GM18499 (cell line): ENCODE measurements at regions not wholly inside any gene's neighbourhood (a gene's known extent, or its start where the extent isn't known, plus 50 kb on each side); places are given as distances from the start of the nearest gene placed in this dataset.
"Not testable (repeated sequence)": the region's sequence is repeated elsewhere in the genome, so short reads cannot be mapped to it uniquely, and the experiment has no call there.

ENCODE experiments used
- ATAC-seq: cut with Tn5 transposase; IDR thresholded peaks from one replicate; pipeline ENCODE4 v1.9.1; 2021; ENCODE audit warnings: moderate number of reproducible peaks; ENCODE audit not compliant: insufficient read depth, unreplicated experiment

DNA sequence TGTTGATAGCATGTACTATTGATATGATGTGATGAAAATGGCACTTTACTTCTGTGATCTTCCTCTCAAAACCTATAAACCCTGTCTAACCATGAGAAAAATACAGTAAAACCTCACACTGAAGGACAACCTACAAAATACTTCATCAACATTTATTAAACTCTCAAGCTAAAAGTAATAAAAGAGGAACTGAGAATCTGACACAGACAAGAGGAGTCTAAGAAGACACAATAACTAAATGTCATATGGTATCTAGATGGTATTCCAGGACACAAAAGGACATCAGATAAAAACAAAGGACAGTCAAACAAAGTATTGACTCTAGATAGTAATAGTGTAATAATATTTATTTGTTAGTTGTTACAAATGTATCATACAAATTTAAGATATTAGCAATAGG lies 655.3 kb downstream of the SH3BGRL start:
- ATAC-seq: no peak

DNA sequence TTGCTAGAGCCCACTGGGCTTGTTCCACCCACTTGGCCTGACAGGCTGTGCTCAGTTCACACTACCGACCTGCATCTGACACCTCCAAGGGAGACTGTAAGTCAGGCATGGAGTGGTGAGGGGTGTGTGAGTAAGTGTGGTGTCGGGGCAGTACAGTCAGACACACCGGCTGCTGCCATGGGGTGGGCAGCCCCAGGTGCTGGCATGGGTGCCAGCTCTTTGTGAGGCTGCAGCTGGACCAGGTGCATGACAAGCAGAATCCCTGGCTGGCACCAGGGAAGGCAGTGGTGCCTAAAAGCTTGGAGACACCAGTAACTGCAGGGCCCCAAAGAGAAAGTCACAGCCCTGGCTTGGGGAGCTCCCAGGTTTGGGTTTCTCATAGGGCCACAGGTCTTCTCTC lies 665.0 kb downstream of the SH3BGRL start:
- ATAC-seq: no peak

DNA sequence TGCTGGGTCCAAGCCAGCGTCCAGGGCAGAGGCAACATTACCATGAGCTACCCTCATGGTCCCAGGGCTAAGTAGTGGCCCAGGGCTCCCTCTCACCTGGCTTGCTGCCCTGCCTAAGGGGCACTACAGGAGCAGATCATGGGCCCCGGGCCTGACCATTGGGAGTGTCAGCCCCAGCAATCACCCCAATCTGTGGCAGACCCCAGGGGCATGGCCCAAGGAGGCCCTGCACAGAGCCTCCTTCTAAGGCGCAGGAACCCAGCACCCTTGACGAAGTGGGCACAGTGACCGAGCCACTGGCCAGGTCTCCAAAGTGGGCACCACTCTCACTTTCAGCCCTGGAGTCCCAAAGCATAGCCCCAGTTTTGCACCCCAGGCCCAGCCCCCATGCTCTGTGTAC lies 667.1 kb downstream of the SH3BGRL start:
- no peak for ATAC-seq

DNA sequence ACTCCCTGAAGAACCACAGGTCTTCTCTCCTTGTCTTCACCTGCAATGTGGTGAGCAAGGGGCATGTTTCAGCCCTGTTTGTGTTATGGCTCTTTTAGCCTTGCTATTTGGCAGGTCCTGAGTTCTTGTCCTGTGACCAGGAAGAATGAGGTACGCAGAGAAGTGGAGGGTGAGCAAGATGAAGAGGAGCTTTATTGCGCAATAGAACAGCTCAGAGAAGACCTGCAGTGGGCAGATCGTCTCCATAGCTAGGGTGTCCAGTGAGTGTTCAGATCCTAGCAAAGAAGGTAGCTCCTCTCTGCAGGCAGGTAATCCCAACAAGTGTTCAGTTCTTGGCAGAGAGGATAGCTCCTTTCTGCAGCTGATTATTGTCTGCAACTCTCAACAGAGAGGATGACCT lies 672.9 kb downstream of the SH3BGRL start:
- no peak for ATAC-seq

DNA sequence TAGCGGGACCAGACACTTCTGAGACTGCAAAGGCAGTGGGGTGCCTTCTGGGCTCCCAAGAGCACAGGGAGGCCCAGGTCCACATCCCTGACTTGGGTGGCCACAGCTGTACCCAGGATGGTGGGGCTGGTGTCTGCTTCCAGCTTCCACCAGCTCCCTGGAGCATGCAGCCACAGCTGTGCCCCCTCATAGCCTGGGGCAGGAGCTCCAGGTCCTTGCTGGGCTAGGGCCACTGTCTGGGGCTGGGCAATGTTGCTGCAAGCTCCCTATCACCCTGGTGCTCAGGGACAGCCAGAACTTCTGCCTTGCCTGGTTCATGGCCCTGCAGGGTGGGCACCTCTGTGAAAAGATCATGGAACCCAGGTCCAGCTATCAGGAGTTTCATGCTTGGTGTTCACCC lies 673.9 kb downstream of the SH3BGRL start:
- no peak for ATAC-seq

DNA sequence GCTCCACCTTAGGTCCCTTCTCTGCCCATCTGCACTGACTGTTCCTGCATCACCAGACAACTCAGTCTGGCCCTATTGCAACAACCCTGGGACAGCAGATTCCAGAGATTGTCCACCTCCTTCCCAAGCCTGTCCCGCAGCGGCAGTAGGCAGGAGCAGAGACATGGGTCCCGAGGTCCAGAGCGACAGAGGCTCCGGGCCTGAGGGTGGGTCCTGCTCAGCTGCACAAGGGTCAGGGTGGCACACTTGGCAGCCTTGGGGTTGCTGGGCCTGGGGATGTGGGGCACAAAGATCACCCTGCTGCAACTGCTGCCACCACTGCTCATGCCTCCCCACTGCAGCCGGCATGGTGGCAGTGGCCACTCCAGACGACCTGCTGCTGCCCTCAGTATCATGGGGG lies 674.5 kb downstream of the SH3BGRL start:
- ATAC-seq: no peak

DNA sequence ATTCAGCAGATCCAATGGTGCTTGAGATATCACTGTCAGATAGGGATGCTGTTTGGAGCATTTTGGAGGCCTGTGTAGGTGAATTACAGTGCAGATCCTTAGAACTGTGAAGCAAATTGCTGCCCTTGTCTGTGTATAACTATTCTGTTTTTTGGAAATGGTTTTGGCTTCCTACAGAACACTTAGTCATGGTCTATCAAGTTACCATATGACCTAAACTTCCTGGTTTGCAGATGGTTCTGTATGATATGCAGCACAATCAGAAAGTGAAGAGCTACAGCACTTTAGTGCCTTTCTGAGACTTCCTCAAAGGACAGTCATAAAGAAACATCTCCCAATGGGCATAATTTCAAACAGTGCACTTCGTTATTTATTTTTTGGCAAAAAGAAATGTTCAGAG lies 688.6 kb downstream of the SH3BGRL start:
- no peak for ATAC-seq

DNA sequence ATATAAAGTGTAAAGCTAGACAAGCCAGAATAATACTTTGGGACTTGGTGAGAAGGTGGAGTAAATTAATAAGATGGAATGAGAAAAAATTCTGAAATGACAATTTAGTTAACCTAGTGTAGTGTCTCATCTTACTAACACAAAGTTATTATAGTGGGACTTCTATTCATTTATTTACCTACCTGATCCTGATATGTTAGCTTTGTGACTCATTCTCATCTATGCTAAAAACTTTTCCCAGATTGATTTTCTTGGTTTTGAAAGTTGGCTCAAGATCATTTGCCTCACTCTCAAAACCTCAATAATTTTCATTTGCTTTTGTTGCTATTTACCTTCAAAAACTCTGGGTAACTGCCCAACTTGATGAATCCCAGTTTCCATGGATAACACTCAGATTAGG lies 698.6 kb downstream of the SH3BGRL start:
- ATAC-seq: no peak

DNA sequence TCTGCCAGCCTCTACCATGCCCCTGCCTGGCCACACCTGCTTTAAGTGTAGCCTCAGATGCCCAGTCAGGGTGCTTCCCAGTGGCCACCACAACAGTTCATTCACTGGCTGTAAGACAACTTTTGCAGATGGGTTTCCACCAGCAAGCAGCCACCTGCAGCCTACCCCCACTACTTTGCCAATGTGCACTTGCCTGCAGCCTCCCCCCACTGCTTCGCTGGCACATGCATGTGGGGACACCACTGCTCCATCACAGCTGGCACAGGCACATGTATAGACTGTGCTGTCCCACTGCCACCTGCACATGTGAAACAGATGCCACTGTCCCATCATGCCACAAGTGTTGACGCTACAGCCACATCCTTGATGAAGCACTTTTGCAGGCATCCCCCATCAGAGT lies 723.9 kb downstream of the SH3BGRL start:
- no peak for ATAC-seq

DNA sequence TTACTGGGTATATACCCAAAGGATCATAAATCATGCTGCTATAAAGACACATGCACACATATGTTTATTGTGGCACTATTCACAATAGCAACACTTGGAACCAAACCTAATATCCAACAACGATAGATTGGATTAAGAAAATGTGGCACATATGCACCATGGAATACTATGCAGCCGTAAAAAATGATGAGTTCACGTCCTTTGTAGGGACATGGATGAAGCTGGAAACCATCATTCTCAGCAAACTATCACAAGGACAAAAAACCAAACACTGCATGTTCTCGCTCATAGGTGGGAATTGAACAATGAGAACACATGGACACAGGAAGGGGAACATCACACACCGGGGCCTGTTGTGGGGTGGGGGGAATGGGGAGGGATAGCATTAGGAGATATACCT lies 744.0 kb downstream of the SH3BGRL start:
- ATAC-seq: not testable (repeated sequence)

DNA sequence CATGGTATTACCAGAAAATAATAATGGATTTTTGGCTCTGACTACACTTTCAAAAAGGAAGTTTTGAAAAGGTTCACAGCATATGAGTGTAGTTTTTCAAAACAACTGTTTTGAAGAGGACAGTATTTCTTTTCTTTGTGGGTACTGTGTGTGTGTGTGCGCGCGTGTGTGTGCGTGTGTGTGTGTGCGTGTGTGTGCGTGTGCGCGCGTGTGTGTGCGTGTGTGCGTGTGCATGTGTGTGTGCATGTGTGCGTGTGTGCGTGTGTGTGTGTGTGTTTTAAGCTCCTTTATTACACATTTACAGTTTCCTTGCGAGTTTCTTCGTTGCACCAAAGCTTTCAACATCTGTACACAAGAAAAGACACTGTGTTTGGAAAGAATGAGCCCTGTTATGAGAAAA lies 755.4 kb downstream of the SH3BGRL start:
- no peak for ATAC-seq

DNA sequence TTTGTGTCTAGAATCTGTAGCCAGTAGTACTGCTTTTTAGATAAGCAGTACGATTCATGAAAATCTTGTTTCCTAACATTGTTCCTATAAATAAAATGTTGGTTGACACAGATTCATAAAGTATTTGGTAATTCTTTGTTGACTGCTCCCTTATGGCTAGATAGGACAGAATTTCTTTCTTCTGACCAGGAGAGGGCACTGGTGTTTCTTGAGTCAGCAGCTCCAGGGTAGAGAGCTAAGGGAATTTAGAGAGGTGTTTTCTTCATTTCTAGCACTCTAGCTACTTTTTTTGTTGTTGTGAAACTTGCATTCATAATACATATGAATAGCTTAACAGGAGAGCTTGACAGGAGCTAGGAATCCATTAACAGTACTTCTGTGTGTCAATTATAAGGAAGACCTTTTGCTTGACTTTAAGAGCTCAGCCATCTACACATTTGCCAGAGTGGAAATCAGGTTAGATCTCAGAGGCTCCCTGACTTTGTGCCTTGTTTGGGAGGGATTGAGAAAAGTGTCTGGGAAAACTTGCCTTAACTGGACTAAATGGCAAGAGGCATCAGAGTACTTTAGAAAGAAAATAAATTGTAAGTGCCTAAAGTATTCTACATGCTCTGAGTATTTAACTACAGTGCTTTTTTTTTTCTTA lies 756.1 kb downstream of the SH3BGRL start:
- ATAC-seq: no peak

DNA sequence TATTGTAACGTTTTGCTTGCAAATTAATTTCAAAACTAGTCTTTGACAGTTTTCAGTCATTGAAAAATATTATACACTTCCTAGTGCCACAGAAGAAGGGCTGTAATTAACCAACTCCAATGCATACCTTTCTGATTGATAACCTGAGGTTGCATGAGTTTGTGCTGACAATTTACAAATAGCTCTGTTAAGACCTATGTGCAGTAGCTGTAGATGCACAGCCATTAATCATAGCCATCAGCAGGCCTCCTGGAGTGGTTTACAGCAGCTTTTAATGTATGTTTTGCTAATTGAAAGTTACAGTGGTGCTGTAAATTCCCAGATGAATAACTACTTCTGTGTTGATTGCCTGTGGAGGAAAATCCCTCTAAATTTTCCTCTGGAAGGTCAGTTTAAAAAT lies 758.1 kb downstream of the SH3BGRL start:
- no peak for ATAC-seq

DNA sequence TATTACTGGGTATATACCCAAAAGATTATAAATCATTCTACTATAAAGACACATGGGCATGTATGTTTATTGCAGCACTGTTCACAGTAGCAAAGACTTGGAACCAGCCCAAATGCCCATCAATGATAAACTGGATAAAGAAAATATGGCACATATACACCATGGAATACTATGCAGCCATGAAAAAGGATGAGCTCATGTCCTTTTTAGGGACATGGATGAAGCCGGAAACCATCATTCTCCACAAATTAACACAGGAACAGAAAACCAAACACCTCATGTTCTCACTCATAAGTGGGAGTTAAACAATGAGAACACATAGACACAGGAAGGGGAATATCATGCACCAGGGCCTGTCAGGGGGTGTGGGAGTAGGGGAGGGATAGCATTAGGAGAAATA lies 772.5 kb downstream of the SH3BGRL start:
- not testable (repeated sequence) for ATAC-seq

DNA sequence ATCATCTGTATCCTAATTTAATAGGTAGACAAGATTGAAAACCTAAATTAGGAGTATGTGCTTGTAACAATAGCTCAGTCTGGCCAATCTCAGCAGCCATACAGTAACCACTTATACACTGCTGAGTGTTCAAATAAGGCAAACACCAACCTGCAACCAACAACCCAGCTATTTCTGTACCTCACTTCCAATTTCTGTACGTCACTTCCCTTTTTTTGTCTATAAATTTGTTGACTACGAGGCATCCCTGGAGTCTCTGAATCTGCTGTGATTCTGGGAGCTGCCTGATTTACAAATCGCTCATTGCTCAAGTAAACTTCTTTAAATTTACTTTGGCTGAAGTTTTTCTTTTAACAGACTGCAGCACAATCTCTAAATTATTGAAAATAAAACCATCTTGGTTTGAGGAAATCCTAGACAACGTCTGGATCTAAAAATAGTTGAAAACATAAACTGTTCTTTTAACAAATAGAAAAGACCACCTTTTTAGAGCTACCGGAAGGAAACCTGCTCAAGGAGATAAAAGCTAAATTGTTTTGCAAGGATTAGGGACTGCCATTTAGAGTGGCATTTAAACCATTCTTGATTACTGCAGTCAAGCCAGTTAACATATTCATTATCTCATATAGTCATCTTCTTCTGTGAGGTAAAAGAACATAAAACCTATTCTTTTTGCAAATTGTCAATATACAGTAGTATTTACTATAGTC lies 778.1 kb downstream of the SH3BGRL start:
- ATAC-seq: no peak

DNA sequence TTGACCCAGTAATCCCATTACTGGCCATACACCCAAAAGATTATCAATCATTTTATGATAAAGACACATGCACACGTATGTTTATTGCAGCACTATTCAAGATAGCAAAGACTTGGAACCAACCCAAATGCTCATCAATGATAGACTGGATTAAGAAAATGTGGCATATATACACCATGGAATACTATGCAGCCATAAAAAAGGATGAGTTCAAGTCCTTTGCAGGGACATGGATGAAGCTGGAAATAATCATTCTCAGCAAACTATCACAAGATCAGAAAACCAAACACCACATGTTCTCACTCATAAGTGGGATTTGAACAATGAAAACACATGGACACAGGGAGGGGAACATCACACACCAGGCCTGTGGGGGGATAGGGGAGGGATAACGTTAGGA lies 785.3 kb downstream of the SH3BGRL start:
- ATAC-seq: not testable (repeated sequence)

DNA sequence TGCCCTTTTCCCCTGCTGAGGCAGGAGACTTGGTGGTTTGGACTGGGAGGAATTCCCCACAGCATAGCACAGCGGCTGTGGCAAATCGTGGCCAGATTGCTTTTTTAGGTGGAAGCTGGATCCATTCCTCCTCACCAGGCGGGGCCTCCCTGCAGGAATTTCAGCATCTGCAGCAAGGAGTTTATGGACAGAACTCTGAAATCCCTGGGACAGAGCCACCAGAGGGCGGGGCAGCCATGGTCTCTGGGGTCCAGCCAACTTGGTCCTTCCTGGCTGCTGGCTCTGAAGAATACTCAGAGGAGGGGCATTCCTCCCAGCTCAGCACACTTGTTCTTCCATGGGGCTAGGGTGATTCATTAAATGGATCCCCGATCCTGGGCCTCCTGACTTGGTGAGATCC lies 794.3 kb downstream of the SH3BGRL start:
- no peak for ATAC-seq

DNA sequence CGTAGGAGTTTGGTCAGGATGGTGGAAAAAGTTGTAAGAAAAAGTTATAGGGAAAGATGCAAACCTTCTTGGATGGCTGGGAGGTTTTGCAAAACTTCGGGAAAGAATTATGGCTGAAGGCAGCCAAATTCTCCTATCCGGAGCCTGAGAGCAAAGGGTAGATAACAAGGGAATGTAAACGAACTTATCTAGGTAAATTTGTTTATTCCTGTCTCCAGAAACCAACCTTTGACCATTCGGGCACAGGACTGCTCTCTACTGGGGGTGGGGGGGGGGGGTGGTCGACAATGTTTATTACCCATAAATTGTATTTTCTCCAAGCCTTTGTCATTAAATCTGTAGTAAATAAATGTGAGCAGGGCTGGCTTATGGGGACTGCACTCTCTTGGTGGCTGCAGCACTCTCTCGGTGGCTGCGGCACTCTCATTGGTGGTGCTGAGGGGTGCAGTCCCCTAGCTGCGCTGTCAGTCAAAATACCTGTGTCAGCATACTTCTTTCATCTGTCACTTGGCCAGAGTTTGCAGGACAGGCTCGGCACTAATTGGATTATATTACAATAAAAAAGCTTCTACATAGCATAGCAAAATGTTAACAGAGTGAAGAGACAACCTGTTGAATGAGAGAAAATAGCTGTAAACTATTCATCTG lies 827.8 kb downstream of the SH3BGRL start:
- no peak for ATAC-seq

DNA sequence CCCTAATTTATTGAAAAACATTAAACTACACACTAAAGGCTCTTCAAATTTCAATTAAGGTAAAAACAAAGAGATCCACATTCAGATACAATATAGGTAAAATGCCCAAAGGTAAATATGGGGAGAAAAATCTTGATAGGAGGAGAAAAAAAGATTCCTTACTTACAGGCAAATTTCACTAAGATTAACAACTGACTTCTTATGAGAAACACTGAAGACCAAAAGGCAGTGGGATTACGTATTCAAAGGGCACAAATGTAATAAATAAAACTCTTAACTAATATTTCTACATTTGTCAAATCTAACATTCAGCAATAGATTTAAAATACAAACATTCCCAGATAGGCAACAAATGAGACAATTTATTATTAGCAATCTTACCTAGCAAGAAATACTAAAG lies 829.3 kb downstream of the SH3BGRL start:
- no peak for ATAC-seq

DNA sequence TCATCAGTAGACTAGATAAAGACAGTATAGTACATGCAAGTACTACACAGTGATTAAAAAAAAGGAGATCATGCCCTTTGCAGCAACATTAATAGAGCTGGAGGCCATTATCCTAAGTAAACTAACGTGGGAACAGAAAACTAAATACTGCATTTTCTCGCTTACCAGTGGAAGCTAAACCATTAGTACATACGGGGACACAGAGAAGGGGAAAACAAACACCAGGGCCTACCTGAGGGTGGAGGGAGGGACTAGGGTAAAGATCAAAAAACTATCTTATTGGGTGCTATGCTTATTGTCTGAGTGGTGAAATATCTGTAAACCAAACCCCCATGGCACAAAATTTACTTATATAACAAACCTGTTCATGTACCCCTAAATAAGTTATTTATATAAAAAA lies 836.9 kb downstream of the SH3BGRL start:
- ATAC-seq: no peak

DNA sequence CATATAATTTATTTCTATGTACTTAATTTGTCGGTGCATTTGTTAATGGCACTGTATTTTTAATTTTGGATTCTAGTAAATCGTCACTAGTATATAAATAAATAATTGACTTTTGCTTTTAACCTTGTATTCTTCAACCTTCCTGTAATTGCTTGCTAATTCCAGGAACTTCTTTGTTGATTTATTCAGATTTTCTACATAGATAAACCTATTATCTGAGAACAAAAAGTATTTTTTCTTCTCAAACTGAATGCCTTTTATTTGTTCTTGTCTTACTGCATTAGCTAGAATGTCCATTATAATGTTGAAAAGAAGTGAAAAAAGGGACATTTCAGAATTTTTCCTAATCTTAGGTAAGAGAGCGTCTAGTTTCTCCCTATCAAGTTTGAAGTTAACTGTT lies 839.1 kb downstream of the SH3BGRL start:
- ATAC-seq: no peak

DNA sequence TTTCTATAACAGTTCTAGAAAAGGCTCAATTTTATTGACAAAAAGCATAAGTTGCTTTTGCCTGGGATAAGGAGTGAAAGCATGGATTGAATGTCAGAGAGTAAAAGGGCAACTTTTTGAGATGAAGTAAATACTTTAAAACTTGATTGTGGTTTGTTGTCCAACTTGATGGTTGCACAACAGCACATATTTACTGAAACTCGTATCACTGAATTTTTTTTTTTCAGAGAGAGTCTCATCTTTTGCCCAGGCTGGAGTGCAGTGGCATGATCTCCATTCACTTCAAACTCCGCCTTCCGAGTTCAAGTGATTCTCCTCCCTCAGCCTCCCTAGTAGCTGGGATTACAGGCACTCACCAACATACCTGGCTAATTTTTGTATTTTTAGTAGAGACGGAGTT lies 856.8 kb downstream of the SH3BGRL start:
- no peak for ATAC-seq
